ENCODE measurements at regions not wholly inside any gene's neighbourhood (a gene's known extent, or its start where the extent isn't known, plus 50 kb on each side); places are given as distances from the start of the nearest gene placed in this dataset.

GRCh38 chr9:18067548-18068120 lies 406.3 kb upstream of the ADAMTSL1 start:
- CTCF ChIA-PET = no interaction called here
- Mint-ChIP-seq H3K9me3 (ENCODE audit: insufficient read depth) (no peaks in the 10 kb centered on the region), H3K4me3 (no peak overlapping the region), H3K4me1 (no peaks in the 10 kb centered on the region), H3K27me3 (no peaks in the 10 kb centered on the region), H3K27ac (no peak overlapping the region)
- Histone ChIP-seq H3K9me3 (ENCODE audit: control extremely low read depth in 1 of 3, control insufficient read depth in 2 of 3, insufficient read depth in 1 of 3, low read length in 2 of 3) (no peaks in the 10 kb centered on the region), H3K4me2 (replicated peaks; ENCODE audit: low read depth, low read length, poor library complexity, severe bottlenecking) (no peak overlapping the region), H2AFZ (ENCODE audit: insufficient read depth, low read depth, low read length, poor library complexity, severe bottlenecking) (no peak overlapping the region), H3K9ac (ENCODE audit: low read length) (no peak overlapping the region), H3K27me3 (replicated peaks in 1 of 4; ENCODE audit: control extremely low read depth in 1 of 4, control insufficient read depth in 3 of 4, insufficient read depth in 4 of 4, low read length in 3 of 4) (no peaks in the 10 kb centered on the region), H3K4me3 (ENCODE audit: control extremely low read depth in 1 of 5, extremely low read depth in 1 of 5, insufficient read depth in 1 of 5, low read depth in 2 of 5, low read length in 4 of 5) (no peak overlapping the region), H3K79me2 (ENCODE audit: control insufficient read depth, insufficient read depth, low read length) (no peaks in the 10 kb centered on the region), H4K20me1 (ENCODE audit: control insufficient read depth, insufficient read depth, low read length, poor library complexity, severe bottlenecking) (no peaks in the 10 kb centered on the region), H3K27ac (ENCODE audit: low read length in 2 of 2) (no peak overlapping the region), H3K4me1 (ENCODE audit: control insufficient read depth in 2 of 2, insufficient read depth in 2 of 2, low read length in 2 of 2) (no peaks in the 10 kb centered on the region), H3K36me3 (replicated peaks in 1 of 2; ENCODE audit: control extremely low read depth in 1 of 2, control insufficient read depth in 1 of 2, extremely low read depth in 1 of 2, insufficient read depth in 2 of 2, low read length in 1 of 2) (no peaks in the 10 kb centered on the region)
- 100% methylated on average over 4 of the region's 6 CpGs for WGBS (ENCODE audit: insufficient coverage)
- ATAC-seq (ENCODE audit: low read depth) = no peak
- DNase-seq = no peak
- intact Hi-C loops (cut with micrococcal nuclease) = no loop called here
- POLR2A ChIA-PET = no interaction called here
- TF ChIP-seq EZH2 (IDR thresholded peaks at IDR 0.05; ENCODE audit: borderline replicate concordance, insufficient read depth, low read depth, low read length, poor library complexity, severe bottlenecking) = no peak
- TF ChIP-seq, protein P1, sequence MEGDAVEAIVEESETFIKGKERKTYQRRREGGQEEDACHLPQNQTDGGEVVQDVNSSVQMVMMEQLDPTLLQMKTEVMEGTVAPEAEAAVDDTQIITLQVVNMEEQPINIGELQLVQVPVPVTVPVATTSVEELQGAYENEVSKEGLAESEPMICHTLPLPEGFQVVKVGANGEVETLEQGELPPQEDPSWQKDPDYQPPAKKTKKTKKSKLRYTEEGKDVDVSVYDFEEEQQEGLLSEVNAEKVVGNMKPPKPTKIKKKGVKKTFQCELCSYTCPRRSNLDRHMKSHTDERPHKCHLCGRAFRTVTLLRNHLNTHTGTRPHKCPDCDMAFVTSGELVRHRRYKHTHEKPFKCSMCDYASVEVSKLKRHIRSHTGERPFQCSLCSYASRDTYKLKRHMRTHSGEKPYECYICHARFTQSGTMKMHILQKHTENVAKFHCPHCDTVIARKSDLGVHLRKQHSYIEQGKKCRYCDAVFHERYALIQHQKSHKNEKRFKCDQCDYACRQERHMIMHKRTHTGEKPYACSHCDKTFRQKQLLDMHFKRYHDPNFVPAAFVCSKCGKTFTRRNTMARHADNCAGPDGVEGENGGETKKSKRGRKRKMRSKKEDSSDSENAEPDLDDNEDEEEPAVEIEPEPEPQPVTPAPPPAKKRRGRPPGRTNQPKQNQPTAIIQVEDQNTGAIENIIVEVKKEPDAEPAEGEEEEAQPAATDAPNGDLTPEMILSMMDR (IDR thresholded peaks at IDR 0.05) = no peak

GRCh38 chr9:18068900-18069299 lies 405.1 kb upstream of the ADAMTSL1 start:
- TF ChIP-seq EZH2 (IDR thresholded peaks at IDR 0.05; ENCODE audit: borderline replicate concordance, insufficient read depth, low read depth, low read length, poor library complexity, severe bottlenecking) = no peak
- no peak for DNase-seq
- Histone ChIP-seq H2AFZ (ENCODE audit: insufficient read depth, low read depth, low read length, poor library complexity, severe bottlenecking) (no peak overlapping the region), H3K4me3 (ENCODE audit: control extremely low read depth in 1 of 5, extremely low read depth in 1 of 5, insufficient read depth in 1 of 5, low read depth in 2 of 5, low read length in 4 of 5) (no peak overlapping the region), H3K36me3 (replicated peaks in 1 of 2; ENCODE audit: control extremely low read depth in 1 of 2, control insufficient read depth in 1 of 2, extremely low read depth in 1 of 2, insufficient read depth in 2 of 2, low read length in 1 of 2) (no peaks in the 10 kb centered on the region), H3K4me1 (ENCODE audit: control insufficient read depth in 2 of 2, insufficient read depth in 2 of 2, low read length in 2 of 2) (no peaks in the 10 kb centered on the region), H3K27ac (ENCODE audit: low read length in 2 of 2) (no peak overlapping the region), H3K4me2 (replicated peaks; ENCODE audit: low read depth, low read length, poor library complexity, severe bottlenecking) (no peak overlapping the region), H3K9ac (ENCODE audit: low read length) (no peak overlapping the region), H3K27me3 (replicated peaks in 1 of 4; ENCODE audit: control extremely low read depth in 1 of 4, control insufficient read depth in 3 of 4, insufficient read depth in 4 of 4, low read length in 3 of 4) (no peaks in the 10 kb centered on the region), H4K20me1 (ENCODE audit: control insufficient read depth, insufficient read depth, low read length, poor library complexity, severe bottlenecking) (no peaks in the 10 kb centered on the region), H3K79me2 (ENCODE audit: control insufficient read depth, insufficient read depth, low read length) (no peaks in the 10 kb centered on the region), H3K9me3 (ENCODE audit: control extremely low read depth in 1 of 3, control insufficient read depth in 2 of 3, insufficient read depth in 1 of 3, low read length in 2 of 3) (no peaks in the 10 kb centered on the region)
- ChIA-PET CTCF (no interaction called here), POLR2A (no interaction called here)
- Mint-ChIP-seq H3K4me3 (no peak overlapping the region), H3K27me3 (no peaks in the 10 kb centered on the region), H3K27ac (no peak overlapping the region), H3K4me1 (no peaks in the 10 kb centered on the region), H3K9me3 (ENCODE audit: insufficient read depth) (no peaks in the 10 kb centered on the region)
- no peak for ATAC-seq (ENCODE audit: low read depth)
- WGBS (ENCODE audit: insufficient coverage) = no CpG with 5 or more reads among the region's 3 CpGs
- intact Hi-C loops (cut with micrococcal nuclease) = no loop called here

All from B cell (primary cell).